NCI-H1105 (cell line): ENCODE measurements at regions not wholly inside any gene's neighbourhood (a gene's known extent, or its start where the extent isn't known, plus 50 kb on each side); places are given as distances from the start of the nearest gene placed in this dataset.
"Not testable (repeated sequence)": the region's sequence is repeated elsewhere in the genome, so short reads cannot be mapped to it uniquely, and the experiment has no call there.

Source experiments
- DNase-seq: peaks from one replicate; lab custom pipeline; 2025; lab: John Stamatoyannopoulos, UW

- DNase-seq, result no peak
Observed at GRCh38 chr5:19229179-19229835, 758.7 kb downstream of the CDH18 start.

GRCh38 chr5:19233573-19233972 lies 754.4 kb downstream of the CDH18 start:
- DNase-seq, result no peak

- no peak for DNase-seq
Observed at GRCh38 chr5:19235101-19235584, 752.9 kb downstream of the CDH18 start.

GRCh38 chr5:19240170-19240569 lies 747.8 kb downstream of the CDH18 start:
- DNase-seq, result no peak

GRCh38 chr5:19241690-19242089 lies 746.3 kb downstream of the CDH18 start:
- no peak for DNase-seq

GRCh38 chr5:19246191-19246590 lies 741.8 kb downstream of the CDH18 start:
- DNase-seq, result not testable (repeated sequence)

GRCh38 chr5:19247302-19247701 lies 740.7 kb downstream of the CDH18 start:
- no peak for DNase-seq

GRCh38 chr5:19256036-19256435 lies 732.0 kb downstream of the CDH18 start:
- no peak for DNase-seq

GRCh38 chr5:19258686-19259085 lies 729.3 kb downstream of the CDH18 start:
- DNase-seq, result no peak

GRCh38 chr5:19261879-19262278 lies 726.1 kb downstream of the CDH18 start:
- DNase-seq, result no peak

GRCh38 chr5:19264821-19265220 lies 723.2 kb downstream of the CDH18 start:
- no peak for DNase-seq

- DNase-seq, result no peak
Observed at GRCh38 chr5:19266791-19267190, 721.2 kb downstream of the CDH18 start.

GRCh38 chr5:19270153-19270552 lies 717.8 kb downstream of the CDH18 start:
- DNase-seq, result no peak

GRCh38 chr5:19274578-19274977 lies 713.4 kb downstream of the CDH18 start:
- no peak for DNase-seq

- DNase-seq, result no peak
Observed at GRCh38 chr5:19285286-19285685, 702.7 kb downstream of the CDH18 start.

GRCh38 chr5:19287548-19288277 lies 700.3 kb downstream of the CDH18 start:
- DNase-seq, result not testable (repeated sequence)

GRCh38 chr5:19288311-19288710 lies 699.7 kb downstream of the CDH18 start:
- DNase-seq, result not testable (repeated sequence)

- DNase-seq, result no peak
Observed at GRCh38 chr5:19297934-19298333, 690.1 kb downstream of the CDH18 start.

GRCh38 chr5:19301271-19301670 lies 686.7 kb downstream of the CDH18 start:
- no peak for DNase-seq

GRCh38 chr5:19314840-19315239 lies 673.2 kb downstream of the CDH18 start:
- DNase-seq, result no peak

- DNase-seq, result no peak
Observed at GRCh38 chr5:19319252-19319651, 668.7 kb downstream of the CDH18 start.

GRCh38 chr5:19322716-19323485 lies 665.1 kb downstream of the CDH18 start:
- DNase-seq, result no peak

- no peak for DNase-seq
Observed at GRCh38 chr5:19334278-19334677, 653.7 kb downstream of the CDH18 start.
